GM12878 (cell line): ENCODE measurements at regions not wholly inside any gene's neighbourhood (a gene's known extent, or its start where the extent isn't known, plus 50 kb on each side); places are given as distances from the start of the nearest gene placed in this dataset.

Experiments
- ATAC-seq: fragments of 200-7000 bp; cut with Tn5 transposase; 3 replicates; pipeline ENCODE4 v1.9.1; 2020; ENCODE audit warnings: mild to moderate bottlenecking, moderate library complexity
- BruUV-seq: library from RNA; stranded (reverse); fragments of 400-500 nt; replicated peaks from 2 replicates; lab custom pipeline; 2021; lab: Mats Ljungman, UMichigan
- CTCF ChIA-PET: fragments of 300-600 bp; sonication (Branson Sonifier 250); formaldehyde crosslinking; extraction: SDS; loops from one replicate; lab custom pipeline; 2021; ENCODE audit warnings: inconsistent platforms; lab: Yijun Ruan, JAX
- POLR2A ChIA-PET: fragments of 350-600 bp; formaldehyde crosslinking; extraction: SDS; loops from one replicate; lab custom pipeline; 2021; ENCODE audit warnings: inconsistent platforms; lab: Charles Lee
- RAD21 ChIA-PET: fragments of 300-600 bp; sonication (Branson Sonifier 250); formaldehyde crosslinking; loops from one replicate; lab custom pipeline; 2023; ENCODE audit warnings: antibody characterized with exemption; ENCODE audit not compliant: unreplicated experiment; lab: Charles Lee
- SMC1A ChIA-PET: fragments of 300-600 bp; sonication (Branson Sonifier 250); formaldehyde crosslinking; loops from one replicate; lab custom pipeline; 2023; ENCODE audit not compliant: unreplicated experiment, uncharacterized antibody; lab: Charles Lee
- DNase-seq: peaks from one replicate; pipeline ENCODE4 v3.0.0-alpha.2; 2011; ENCODE audit warnings: low read depth, low spot score
- FAIRE-seq: peaks from 3 replicates; lab custom pipeline; 2011; peaks lifted over from hg19 to GRCh38; lab: Jason Lieb, UNC
- H2AFZ ChIP-seq: 2 replicates; pipeline ENCODE4 v1.6.0; 2011; ENCODE audit warnings: low read depth, low read length, control low read depth; ENCODE audit not compliant: control insufficient read depth
- H3K27ac ChIP-seq: 2 replicates; pipeline ENCODE4 v1.5.1; 2011; ENCODE audit warnings: control low read depth; ENCODE audit not compliant: control insufficient read depth, insufficient read depth
- H3K27me3 ChIP-seq, 2 experiments: replicated peaks in 1 of 2; 2 replicates each; pipeline versions ENCODE4 v1.6.0 to v1.6.1; 2011; ENCODE audit warnings: low read length in 1 of 2; ENCODE audit not compliant: control insufficient read depth in 2 of 2, insufficient read depth in 2 of 2
- H3K36me3 ChIP-seq, 2 experiments: 2 replicates each; pipeline ENCODE4 v1.5.1; 2011; ENCODE audit warnings: low read length in 1 of 2; ENCODE audit not compliant: control insufficient read depth in 2 of 2, insufficient read depth in 2 of 2
- H3K4me1 ChIP-seq: 2 replicates; pipeline ENCODE4 v1.6.1; 2011; ENCODE audit warnings: mild to moderate bottlenecking, low read length, moderate library complexity, mixed read lengths; ENCODE audit not compliant: control insufficient read depth, insufficient read depth
- H3K4me2 ChIP-seq: 2 replicates; pipeline ENCODE4 v1.6.0; 2011; ENCODE audit warnings: control low read depth; ENCODE audit not compliant: control insufficient read depth, insufficient read depth
- H3K4me3 ChIP-seq: fragments of 200-600 bp; sonication (generic); 2 replicates; pipeline ENCODE4 v1.5.1; 2016
- H3K79me2 ChIP-seq: 2 replicates; pipeline ENCODE4 v1.6.0; 2011; ENCODE audit warnings: low read length; ENCODE audit not compliant: control insufficient read depth, insufficient read depth
- H3K9ac ChIP-seq: 2 replicates; pipeline ENCODE4 v1.8.0; 2011; ENCODE audit warnings: low read length, control low read depth, mixed read lengths; ENCODE audit not compliant: control insufficient read depth, insufficient read depth
- H3K9me3 ChIP-seq: replicated peaks from 3 replicates; pipeline ENCODE4 v1.5.1; 2011; ENCODE audit warnings: mild to moderate bottlenecking, low read length; ENCODE audit not compliant: control insufficient read depth, insufficient read depth
- H4K20me1 ChIP-seq: 2 replicates; pipeline ENCODE4 v1.6.0; 2011; ENCODE audit not compliant: control insufficient read depth, insufficient read depth
- MLLT1 ChIP-seq: fragments of 450-650 bp; IDR thresholded peaks from 2 replicates; pipeline ENCODE4 v1.6.1; 2016; ENCODE audit warnings: mild to moderate bottlenecking
- PAX5 ChIP-seq: IDR thresholded peaks from 2 replicates; pipeline ENCODE4 v1.6.1; 2011; ENCODE audit warnings: low read depth, low read length, borderline replicate concordance
- PBX3 ChIP-seq: IDR thresholded peaks from 2 replicates; pipeline ENCODE4 v1.6.1; 2011; ENCODE audit warnings: mild to moderate bottlenecking, low read depth, low read length, moderate library complexity; ENCODE audit not compliant: insufficient replicate concordance
- SPI1 ChIP-seq: IDR thresholded peaks from 2 replicates; pipeline ENCODE4 v1.6.1; 2011; ENCODE audit warnings: low read depth, mild to moderate bottlenecking, low read length, moderate library complexity, borderline replicate concordance; ENCODE audit not compliant: insufficient read depth
- WGBS: methylation state at CpG from one replicate; pipeline ENCODE4 v1.1.6; 2016; ENCODE audit warnings: low lambda C conversion rate; ENCODE audit not compliant: insufficient replicate concordance, insufficient coverage; ENCODE audit errors: missing lambda C conversion rate; 5-methylcytosine and 5-hydroxymethylcytosine counted together
- in situ Hi-C: fragments of 300-500 bp; cut with MboI; formaldehyde crosslinking; loops from 9 replicates; pipeline ENCODE4 v1.14.3; 2018; ENCODE audit warnings: mixed read lengths
- intact Hi-C: fragments of 100-400 bp; cut with micrococcal nuclease; formaldehyde crosslinking; loops from one replicate; pipeline ENCODE4 v1.14.2; 2022; ENCODE audit not compliant: unreplicated experiment

DNA sequence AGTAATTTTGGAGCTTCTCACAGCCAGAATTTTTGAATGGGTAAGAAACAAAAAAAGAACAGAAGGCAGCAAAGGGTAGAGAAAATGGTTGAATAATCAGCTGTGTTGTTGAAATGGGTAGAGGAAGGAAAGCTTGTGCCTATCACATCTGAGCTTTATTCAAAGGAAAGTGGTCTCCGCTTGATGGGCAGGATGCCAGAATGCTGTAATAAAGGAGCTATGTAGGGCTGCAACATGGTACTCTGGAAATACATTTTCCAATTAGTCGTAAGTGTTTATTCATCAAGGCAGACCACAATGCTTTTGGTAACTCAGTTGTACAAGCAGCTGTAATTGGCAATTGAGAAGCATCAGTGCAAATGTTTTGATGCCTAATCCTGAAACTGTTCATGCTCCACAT is 196.9 kb downstream of the ICOS start:
- no peak overlapping the region for H3K4me3 ChIP-seq

More for the DNA sequence above, 196.9 kb downstream of the ICOS start:
- ChIA-PET CTCF (interaction anchor here (1.4 to 1.5 kb wide), 2 partner anchors 8 to 12 kb away, joined by 3 to 4 read pairs; no protein-coding TSS in a partner anchor), SMC1A (no interaction called here), RAD21 (no interaction called here), POLR2A (no interaction called here)
- H3K9ac ChIP-seq: no peak overlapping the region
- no peak for TF ChIP-seq PAX5
- TF ChIP-seq SPI1: no peak
- TF ChIP-seq PBX3: no peak
- TF ChIP-seq MLLT1: no peak
- BruUV-seq: no TSS peak
- H3K79me2 ChIP-seq: no peaks in the 10 kb centered on the region
- intact Hi-C loops: no loop called here
- no peak overlapping the region for H2AFZ ChIP-seq
- H3K4me1 ChIP-seq: no peaks in the 10 kb centered on the region
- no peaks in the 10 kb centered on the region for H3K27me3 ChIP-seq
- no peaks in the 10 kb centered on the region for H3K9me3 ChIP-seq
- ATAC-seq (no peak), FAIRE-seq (no peak), DNase-seq (no peak)
- H3K27ac ChIP-seq: no peak overlapping the region
- in situ Hi-C loops: no loop called here
- no peaks in the 10 kb centered on the region for H3K36me3 ChIP-seq
- no peak overlapping the region for H3K4me2 ChIP-seq
- no peaks in the 10 kb centered on the region for H4K20me1 ChIP-seq
- 55% methylated on average over 2 of the region's 2 CpGs for WGBS
